ENCODE measurements at regions not wholly inside any gene's neighbourhood (a gene's known extent, or its start where the extent isn't known, plus 50 kb on each side); places are given as distances from the start of the nearest gene placed in this dataset.

DNA sequence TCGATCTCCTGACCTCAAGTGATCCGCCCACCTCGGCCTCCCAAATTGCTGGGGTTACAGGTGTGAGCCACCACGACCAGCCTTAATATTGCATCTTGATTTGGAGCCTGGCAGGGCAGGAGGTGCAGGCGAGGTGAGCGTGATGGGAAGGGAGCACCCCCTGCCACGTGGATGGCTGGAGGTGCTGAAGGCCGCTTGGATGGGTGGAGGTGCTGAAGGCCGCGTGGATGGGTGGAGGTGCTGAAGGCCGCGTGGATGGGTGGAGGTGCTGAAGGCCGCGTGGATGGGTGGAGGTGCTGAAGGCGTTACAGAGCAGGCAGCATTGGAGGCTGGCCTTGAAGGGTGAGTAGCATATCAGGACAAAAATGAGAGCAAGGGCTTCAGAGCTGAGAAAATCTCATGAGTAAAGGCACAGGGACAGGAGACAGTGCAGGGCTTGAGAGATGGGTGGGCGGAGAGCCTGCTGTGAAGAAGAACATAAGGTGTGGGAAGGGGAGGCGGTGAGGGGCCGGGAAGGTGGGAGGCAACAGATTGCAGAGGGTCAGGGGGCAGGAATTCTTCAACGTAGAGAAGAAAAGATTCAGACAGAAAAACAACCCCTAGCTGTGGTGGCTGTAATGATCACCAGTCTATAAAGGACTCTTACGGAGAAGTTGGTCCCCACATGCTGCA is 101.7 kb upstream of the SEC14L1 start:
- no peak for TF ChIP-seq CTCF (conservative IDR thresholded peaks at IDR 0.05)
- no peak for TF ChIP-seq EZH2 (IDR thresholded peaks at IDR 0.05; ENCODE audit: low read depth)
